ENCODE measurements at regions not wholly inside any gene's neighbourhood (a gene's known extent, or its start where the extent isn't known, plus 50 kb on each side); places are given as distances from the start of the nearest gene placed in this dataset.
"Not testable (repeated sequence)": the region's sequence is repeated elsewhere in the genome, so short reads cannot be mapped to it uniquely, and the experiment has no call there.

GRCh38 chr20:26091921-26092320 lies 395.3 kb upstream of the ZNF337 start:
- H3K9me3 ChIP-seq; H3K27me3 ChIP-seq; H3K27ac ChIP-seq; H3K4me1 ChIP-seq (ENCODE audit: control insufficient read depth in 1 of 2, insufficient read depth in 1 of 2, low read depth in 1 of 2, low read length in 1 of 2); H3K4me3 ChIP-seq (ENCODE audit: low read depth in 1 of 2, low read length in 1 of 2); H3K36me3 ChIP-seq: not testable (repeated sequence)

GRCh38 chr20:26086195-26086594 lies 389.5 kb upstream of the ZNF337 start:
- not testable (repeated sequence) for H3K27me3 ChIP-seq; H3K27ac ChIP-seq; H3K9me3 ChIP-seq; H3K4me1 ChIP-seq (ENCODE audit: control insufficient read depth in 1 of 2, insufficient read depth in 1 of 2, low read depth in 1 of 2, low read length in 1 of 2); H3K4me3 ChIP-seq (ENCODE audit: low read depth in 1 of 2, low read length in 1 of 2); H3K36me3 ChIP-seq

DNA sequence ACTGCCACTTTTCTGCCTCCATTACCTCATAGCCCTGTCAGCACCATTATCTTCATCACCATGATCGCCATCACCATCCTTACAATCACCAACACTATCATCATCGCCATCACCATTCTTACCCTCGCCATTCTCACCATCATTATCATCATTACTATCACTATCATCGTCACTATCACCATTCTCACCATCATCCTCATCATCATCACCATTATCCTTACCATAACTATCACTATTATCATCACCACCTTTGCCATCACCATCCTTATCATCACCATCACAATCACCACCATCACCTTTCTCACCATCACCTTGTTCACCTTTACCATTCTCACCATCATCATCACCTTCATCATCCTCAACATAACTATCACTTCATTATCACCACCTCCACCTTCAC lies 377.3 kb upstream of the ZNF337 start:
- not testable (repeated sequence) for H3K36me3 ChIP-seq; H3K9me3 ChIP-seq; H3K27me3 ChIP-seq; H3K4me3 ChIP-seq (ENCODE audit: low read depth in 1 of 2, low read length in 1 of 2); H3K27ac ChIP-seq; H3K4me1 ChIP-seq (ENCODE audit: control insufficient read depth in 1 of 2, insufficient read depth in 1 of 2, low read depth in 1 of 2, low read length in 1 of 2)

DNA sequence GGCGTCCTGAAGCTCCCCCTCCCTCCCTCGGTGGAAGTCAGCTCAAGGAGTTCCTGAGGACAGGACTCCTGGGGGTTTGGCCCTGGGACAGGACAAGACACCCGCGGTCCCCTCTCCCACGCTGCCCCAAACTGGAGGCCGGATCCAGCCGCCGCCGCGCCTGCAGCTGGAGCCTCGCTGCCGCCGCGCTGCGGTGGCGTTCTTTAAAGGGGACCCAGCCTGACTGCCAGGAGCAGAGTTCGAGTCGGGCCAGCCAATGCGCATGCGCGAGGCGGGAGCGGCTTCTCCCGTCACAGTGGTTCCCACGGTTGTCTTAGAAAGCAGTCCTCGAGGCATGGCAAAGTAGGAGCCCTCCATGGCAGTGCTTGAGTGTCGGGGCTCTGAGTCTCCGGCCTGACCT lies 362.7 kb upstream of the ZNF337 start:
- not testable (repeated sequence) for H3K27me3 ChIP-seq; H3K4me1 ChIP-seq (ENCODE audit: control insufficient read depth in 1 of 2, insufficient read depth in 1 of 2, low read depth in 1 of 2, low read length in 1 of 2)

GRCh38 chr20:26058446-26058845 lies 361.8 kb upstream of the ZNF337 start:
- H3K27me3 ChIP-seq; H3K36me3 ChIP-seq; H3K9me3 ChIP-seq; H3K4me1 ChIP-seq (ENCODE audit: control insufficient read depth in 1 of 2, insufficient read depth in 1 of 2, low read depth in 1 of 2, low read length in 1 of 2); H3K27ac ChIP-seq; H3K4me3 ChIP-seq (ENCODE audit: low read depth in 1 of 2, low read length in 1 of 2): not testable (repeated sequence)

More for the DNA sequence above, 362.7 kb upstream of the ZNF337 start:
- not testable (repeated sequence) for H3K36me3 ChIP-seq; H3K9me3 ChIP-seq; H3K27ac ChIP-seq; H3K4me3 ChIP-seq (ENCODE audit: low read depth in 1 of 2, low read length in 1 of 2)

DNA sequence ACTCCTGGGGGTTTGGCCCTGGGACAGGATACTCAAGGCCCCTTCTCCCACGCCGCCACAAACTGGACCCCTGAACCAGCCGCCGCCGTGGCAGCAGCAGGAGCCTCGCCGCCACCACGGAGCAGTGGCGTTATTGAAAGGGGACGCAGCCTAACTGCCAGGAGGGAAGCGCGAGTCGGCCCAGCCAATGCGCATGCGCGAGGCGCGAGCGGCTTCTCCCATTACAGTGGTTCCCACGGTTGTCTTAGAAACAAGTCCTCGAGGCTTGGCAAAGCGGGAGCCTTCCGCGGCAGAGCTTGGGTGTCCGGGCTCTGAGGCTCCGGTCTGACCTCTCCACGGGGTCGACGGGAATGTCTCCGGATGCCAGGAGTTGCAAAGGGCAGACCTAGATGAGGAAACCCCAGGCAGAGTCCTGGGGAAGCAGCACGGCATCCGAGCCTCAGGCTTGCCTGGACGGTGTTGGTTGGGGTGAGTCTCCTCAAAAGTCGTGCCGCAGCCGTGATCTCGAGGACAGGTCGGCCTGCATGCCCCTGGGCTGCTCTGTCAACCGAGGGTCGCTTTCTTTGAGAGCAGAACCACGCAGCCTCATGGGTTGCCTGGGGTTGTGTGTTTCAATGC lies 360.6 kb upstream of the ZNF337 start:
- H3K27me3 ChIP-seq; H3K27ac ChIP-seq; H3K4me3 ChIP-seq (ENCODE audit: low read depth in 1 of 2, low read length in 1 of 2); H3K4me1 ChIP-seq (ENCODE audit: control insufficient read depth in 1 of 2, insufficient read depth in 1 of 2, low read depth in 1 of 2, low read length in 1 of 2); H3K9me3 ChIP-seq; H3K36me3 ChIP-seq: not testable (repeated sequence)

DNA sequence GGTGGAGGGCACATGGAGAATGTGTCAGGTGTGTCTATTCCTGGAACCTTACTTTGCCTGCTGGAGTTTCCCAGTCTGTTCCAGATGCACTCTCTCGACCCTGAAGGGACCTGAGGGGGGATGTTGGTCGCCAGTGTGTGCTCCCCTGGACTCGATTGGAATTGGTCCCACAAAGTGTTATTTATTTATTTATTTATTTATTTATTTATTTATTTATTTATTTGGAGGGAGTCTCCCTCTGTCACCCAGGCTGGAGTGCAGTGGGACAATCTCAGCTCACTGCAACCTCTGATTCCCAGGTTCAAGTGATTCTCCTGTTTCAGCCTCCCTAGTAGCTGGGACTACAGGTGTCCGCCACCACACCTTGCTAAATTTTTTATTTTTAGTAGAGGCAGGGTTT lies 329.1 kb upstream of the ZNF337 start:
- H3K27me3 ChIP-seq; H3K36me3 ChIP-seq; H3K4me1 ChIP-seq (ENCODE audit: control insufficient read depth in 1 of 2, insufficient read depth in 1 of 2, low read depth in 1 of 2, low read length in 1 of 2); H3K9me3 ChIP-seq; H3K4me3 ChIP-seq (ENCODE audit: low read depth in 1 of 2, low read length in 1 of 2); H3K27ac ChIP-seq: not testable (repeated sequence)

GRCh38 chr20:26010942-26011276 lies 314.3 kb upstream of the ZNF337 start:
- not testable (repeated sequence) for H3K4me1 ChIP-seq (ENCODE audit: control insufficient read depth in 1 of 2, insufficient read depth in 1 of 2, low read depth in 1 of 2, low read length in 1 of 2); H3K4me3 ChIP-seq (ENCODE audit: low read depth in 1 of 2, low read length in 1 of 2); H3K27ac ChIP-seq; H3K36me3 ChIP-seq; H3K27me3 ChIP-seq; H3K9me3 ChIP-seq

- not testable (repeated sequence) for H3K27ac ChIP-seq
- H3K4me3 ChIP-seq (ENCODE audit: low read depth in 1 of 2, low read length in 1 of 2), result peak overlapping the region; percentile 18 to 34
Measured at GRCh38 chr20:26010224-26010941, 313.7 kb upstream of the ZNF337 start.

DNA sequence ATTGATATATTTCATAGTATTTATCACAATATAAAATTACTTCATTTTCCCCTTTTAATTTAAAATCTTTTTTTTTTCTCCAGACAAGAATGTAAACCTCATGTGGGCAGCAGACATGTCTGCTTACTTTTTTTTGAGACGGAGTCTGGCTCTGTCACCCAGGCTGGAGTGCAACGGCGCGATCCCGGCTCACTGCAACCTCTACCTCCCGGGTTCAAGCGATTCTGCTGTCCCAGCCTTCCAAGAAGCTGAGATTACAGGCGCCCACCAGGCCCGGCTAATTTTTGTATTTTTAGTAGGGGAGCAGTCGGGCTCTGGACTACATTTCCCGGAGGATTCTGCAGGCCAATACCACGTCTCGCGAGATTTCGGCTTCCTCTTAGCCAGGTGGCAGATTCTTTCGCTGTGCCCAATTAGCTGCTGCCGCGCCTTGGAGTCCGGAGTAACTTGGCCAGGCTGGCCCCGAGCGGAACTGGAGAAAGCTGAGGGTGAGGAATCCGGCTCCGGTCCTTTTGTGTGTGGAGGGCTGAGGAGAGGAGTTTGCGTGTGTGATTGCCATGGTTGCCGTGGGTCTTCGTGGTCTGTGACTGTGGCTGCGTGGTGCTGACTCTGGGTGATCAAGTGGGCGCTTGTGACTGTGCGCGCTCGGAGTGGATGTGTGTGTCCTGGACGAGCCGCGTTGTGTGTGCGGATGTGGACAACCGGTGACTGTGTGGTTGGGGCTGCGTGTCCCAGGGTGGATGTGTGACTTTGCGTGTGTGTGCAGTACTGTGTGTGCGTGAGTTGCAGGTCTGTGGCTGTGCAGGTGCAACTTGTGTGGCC lies 313.0 kb upstream of the ZNF337 start:
- H3K27ac ChIP-seq; H3K27me3 ChIP-seq; H3K36me3 ChIP-seq; H3K4me1 ChIP-seq (ENCODE audit: control insufficient read depth in 1 of 2, insufficient read depth in 1 of 2, low read depth in 1 of 2, low read length in 1 of 2); H3K9me3 ChIP-seq: not testable (repeated sequence)
- H3K4me3 ChIP-seq (ENCODE audit: low read depth in 1 of 2, low read length in 1 of 2), result peak overlapping the region; percentile 18 to 34

More at GRCh38 chr20:26010224-26010941, 313.7 kb upstream of the ZNF337 start:
- not testable (repeated sequence) for H3K9me3 ChIP-seq; H3K27me3 ChIP-seq; H3K36me3 ChIP-seq; H3K4me1 ChIP-seq (ENCODE audit: control insufficient read depth in 1 of 2, insufficient read depth in 1 of 2, low read depth in 1 of 2, low read length in 1 of 2)

GRCh38 chr20:26008026-26008425 lies 311.4 kb upstream of the ZNF337 start:
- not testable (repeated sequence) for H3K36me3 ChIP-seq; H3K9me3 ChIP-seq; H3K27me3 ChIP-seq; H3K4me1 ChIP-seq (ENCODE audit: control insufficient read depth in 1 of 2, insufficient read depth in 1 of 2, low read depth in 1 of 2, low read length in 1 of 2); H3K27ac ChIP-seq; H3K4me3 ChIP-seq (ENCODE audit: low read depth in 1 of 2, low read length in 1 of 2)

DNA sequence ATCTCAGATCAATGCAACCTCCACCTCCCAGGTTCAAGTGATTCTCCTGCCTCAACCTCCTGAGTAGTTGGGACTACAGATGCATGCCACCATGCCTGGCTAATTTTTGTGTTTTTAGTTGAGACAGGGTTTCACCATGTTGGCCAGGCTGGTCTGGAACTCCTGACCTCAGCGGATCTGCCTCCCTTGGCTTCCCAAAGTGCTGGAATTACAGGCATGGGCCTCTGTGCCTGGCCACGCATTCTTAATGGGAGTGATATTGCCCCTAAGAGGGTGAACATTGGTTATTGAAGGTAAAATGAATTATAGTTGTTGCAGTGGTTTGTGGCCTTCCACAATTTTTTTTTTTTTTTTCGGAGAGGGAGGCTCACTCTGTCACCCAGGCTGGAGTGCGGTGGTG lies 309.5 kb upstream of the ZNF337 start:
- H3K4me3 ChIP-seq (ENCODE audit: low read depth in 1 of 2, low read length in 1 of 2); H3K36me3 ChIP-seq; H3K27ac ChIP-seq; H3K4me1 ChIP-seq (ENCODE audit: control insufficient read depth in 1 of 2, insufficient read depth in 1 of 2, low read depth in 1 of 2, low read length in 1 of 2); H3K9me3 ChIP-seq; H3K27me3 ChIP-seq: not testable (repeated sequence)

DNA sequence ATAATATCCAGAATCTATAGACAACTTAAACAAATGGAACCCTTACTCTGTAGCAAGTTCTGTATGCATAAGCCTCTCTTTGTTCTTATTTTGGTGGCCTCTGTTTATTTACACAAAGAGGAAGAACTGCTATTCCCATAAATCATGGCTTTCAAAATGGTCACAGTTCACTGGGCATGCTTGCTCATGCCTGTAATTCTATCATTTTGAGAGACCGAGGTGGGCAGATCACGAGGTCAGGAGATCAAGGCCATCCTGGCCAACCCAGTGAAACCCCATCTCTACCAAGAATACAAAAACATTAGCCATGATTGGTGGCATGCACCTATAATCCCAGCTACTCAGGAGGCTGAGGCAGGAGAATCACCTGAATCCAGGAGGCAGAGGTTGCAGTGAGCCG lies 307.3 kb upstream of the ZNF337 start:
- H3K4me3 ChIP-seq (ENCODE audit: low read depth in 1 of 2, low read length in 1 of 2); H3K4me1 ChIP-seq (ENCODE audit: control insufficient read depth in 1 of 2, insufficient read depth in 1 of 2, low read depth in 1 of 2, low read length in 1 of 2); H3K27ac ChIP-seq; H3K27me3 ChIP-seq; H3K36me3 ChIP-seq; H3K9me3 ChIP-seq: not testable (repeated sequence)
